KOPT-K1 (cell line): ENCODE measurements at regions not wholly inside any gene's neighbourhood (a gene's known extent, or its start where the extent isn't known, plus 50 kb on each side); places are given as distances from the start of the nearest gene placed in this dataset.
"Not testable (repeated sequence)": the region's sequence is repeated elsewhere in the genome, so short reads cannot be mapped to it uniquely, and the experiment has no call there.

Experiments used
- H3K27ac ChIP-seq: fragments of 200-600 bp; sonication (generic); 2 replicates; pipeline ENCODE4 v1.5.1; 2016; ENCODE audit warnings: antibody characterized with exemption, mild to moderate bottlenecking, low read depth, low read length; ENCODE audit not compliant: poor library complexity, severe bottlenecking
- H3K36me3 ChIP-seq: fragments of 200-600 bp; sonication (generic); 2 replicates; pipeline ENCODE4 v1.5.1; 2017; ENCODE audit warnings: antibody characterized with exemption, mild to moderate bottlenecking, low read length, moderate library complexity; ENCODE audit not compliant: insufficient read depth
- H3K9me3 ChIP-seq: fragments of 200-600 bp; sonication (generic); 2 replicates; pipeline ENCODE4 v1.5.1; 2017; ENCODE audit warnings: antibody characterized with exemption, low read length, mild to moderate bottlenecking; ENCODE audit not compliant: insufficient read depth, poor library complexity, severe bottlenecking

DNA sequence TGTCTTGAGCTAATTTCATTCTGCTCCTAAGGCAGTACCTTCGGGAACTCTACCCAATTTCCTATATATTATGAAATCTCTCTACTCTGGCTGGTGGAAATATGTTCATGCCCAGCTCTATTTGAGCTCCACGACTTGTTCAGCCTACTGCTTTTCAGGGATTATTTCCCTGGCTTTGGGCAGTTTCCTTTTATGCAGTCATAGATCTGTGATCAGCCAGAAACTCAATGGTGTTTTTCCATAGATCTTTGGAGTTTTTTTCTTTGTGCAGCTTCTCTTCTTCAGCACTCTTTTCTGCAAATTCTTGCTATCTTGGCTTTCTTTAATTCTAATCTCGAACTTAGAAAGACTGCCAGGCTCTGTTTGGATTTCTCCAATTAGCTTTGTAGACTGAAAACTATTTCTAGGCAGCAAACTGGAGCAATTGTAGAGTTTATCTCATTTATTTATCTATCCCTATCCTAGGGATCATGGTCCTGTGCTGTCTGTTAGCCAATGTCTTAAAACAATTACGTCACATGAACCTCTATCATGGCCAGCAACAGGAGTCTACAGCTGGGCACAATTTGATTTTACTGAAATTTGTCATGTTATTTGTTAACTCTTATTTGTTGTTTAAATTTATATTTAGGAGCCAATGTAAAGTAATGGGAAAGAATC is 328.4 kb downstream of the BCKDHB start:
- H3K36me3 ChIP-seq = no peaks in the 10 kb centered on the region
- no peaks in the 10 kb centered on the region for H3K9me3 ChIP-seq
- no peak overlapping the region for H3K27ac ChIP-seq

DNA sequence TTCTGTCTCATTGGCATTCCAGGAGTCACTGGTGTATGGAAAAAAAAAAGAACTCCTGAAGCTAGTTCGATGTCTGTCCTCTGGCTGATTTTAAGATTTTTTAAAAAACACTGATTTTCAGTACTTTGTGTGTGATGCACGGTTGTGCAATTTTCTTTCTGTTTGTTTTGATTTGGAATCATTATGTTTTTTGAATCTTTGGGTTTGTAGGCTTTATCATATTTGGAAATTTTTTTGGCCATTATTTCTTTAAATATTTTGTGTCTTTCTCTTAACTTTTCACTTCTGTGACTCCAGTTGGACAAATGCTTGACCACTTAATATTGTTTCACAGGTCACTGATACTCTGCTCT is 327.2 kb downstream of the BCKDHB start:
- Histone ChIP-seq H3K9me3 (no peaks in the 10 kb centered on the region), H3K36me3 (no peaks in the 10 kb centered on the region), H3K27ac (no peak overlapping the region)

DNA sequence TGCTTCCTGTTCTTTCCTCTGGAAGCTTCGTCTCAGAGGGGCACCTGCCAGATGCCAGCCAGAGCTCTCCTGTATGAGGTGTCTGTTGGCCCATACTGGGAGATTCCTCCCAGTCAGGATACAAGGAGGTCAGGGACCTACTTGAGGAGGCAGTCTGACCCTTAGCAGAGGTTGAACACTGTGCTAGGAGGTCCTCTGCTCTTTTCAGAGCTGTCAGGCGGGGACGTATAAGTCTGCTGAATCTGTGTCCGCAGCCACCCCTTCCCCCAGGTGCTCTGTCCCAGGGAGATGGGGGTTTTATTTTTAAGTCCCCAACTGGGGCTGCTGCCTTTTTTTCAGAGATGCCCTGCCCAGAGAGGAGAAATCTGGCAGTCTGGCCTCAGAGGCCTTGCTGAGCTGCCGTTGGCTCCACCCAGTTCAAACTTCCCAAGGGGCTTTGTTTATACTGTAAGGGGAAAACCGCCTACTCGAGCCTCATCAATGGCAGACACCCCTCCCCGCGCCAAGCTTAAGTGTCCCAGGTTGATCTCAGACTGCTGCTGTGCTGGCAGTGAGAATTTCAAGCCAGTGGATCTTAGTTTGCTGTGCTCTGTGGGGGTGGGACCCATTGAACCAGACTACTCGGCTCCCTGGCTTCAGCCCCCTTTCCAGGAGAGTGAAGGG is 326.7 kb downstream of the BCKDHB start:
- H3K9me3 ChIP-seq = no peaks in the 10 kb centered on the region
- H3K27ac ChIP-seq = no peak overlapping the region
- H3K36me3 ChIP-seq = no peaks in the 10 kb centered on the region

DNA sequence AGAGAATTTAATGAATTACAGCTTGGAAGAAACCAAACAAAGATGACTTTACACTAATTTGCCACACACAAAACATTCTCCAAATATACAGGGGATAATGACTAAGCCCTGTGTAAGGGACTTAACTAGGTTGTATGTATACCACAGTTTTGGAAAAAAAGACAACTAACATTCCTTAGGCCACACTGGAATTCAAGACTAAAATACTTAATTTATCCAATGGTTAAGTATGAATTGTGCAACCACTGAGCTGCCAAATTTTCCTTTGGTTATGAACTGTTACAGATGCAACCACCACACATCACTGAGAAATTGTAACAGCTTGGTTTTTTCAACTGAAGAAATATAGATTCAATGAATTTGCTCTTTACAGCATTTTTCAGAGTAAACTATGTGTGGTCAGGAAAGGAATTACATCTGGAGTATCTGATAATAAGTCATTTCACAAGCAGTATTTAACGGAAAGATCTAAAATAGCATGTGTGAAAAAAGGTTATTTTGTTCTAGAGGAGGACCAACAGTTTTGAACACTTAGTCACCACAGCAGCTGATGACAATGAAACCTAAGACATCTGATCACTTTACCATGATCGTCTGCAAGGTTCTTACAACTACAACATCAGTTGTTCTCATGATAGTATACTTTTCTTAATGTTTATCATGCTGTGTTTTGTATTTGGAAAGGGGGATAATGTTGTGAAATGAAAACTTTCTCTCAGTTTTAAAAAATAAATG is 318.8 kb downstream of the BCKDHB start:
- Histone ChIP-seq H3K27ac (no peak overlapping the region), H3K36me3 (no peaks in the 10 kb centered on the region), H3K9me3 (peaks cover 23% of the 10 kb centered on the region)

DNA sequence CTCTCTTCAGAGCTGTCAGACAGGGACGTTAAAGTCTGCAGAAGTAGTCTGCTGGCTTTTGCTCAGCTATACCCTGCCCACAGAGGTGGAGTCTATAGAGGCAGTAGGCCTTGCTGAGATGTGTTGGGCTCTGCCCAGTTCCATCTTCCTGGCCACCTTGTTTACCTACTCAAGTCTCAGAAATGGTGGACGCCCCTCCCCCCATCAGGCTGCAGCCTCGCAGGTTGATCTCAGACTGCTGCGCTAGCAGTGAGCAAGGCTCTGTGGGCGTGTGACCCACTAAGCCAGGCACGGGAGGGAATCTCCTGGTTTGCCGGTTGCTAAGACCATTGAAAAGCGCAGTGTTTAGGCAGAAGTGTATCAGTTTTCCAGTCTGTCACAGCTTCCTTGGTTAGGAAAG is 305.0 kb downstream of the BCKDHB start:
- no peak overlapping the region for H3K27ac ChIP-seq
- no peaks in the 10 kb centered on the region for H3K36me3 ChIP-seq
- H3K9me3 ChIP-seq = no peaks in the 10 kb centered on the region

DNA sequence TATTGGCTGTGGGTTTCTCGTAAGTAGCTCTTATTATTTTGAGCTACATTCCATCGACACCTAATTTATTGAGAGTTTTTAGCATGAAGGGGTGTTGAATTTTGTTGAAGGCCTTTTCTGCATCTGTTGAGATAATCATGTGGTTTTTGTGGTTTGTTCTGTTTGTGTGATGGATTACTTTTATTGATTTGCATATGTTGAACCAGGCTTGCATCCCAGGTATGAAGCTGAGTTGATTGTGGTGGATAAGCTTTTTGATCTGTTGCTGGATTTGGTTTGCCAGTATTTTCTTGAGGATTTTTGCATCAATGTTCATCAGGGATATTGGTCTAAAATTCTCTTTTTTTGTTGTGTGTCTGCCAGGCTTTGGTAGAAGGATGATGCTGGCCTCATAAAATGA is 301.5 kb downstream of the BCKDHB start:
- not testable (repeated sequence) for H3K9me3 ChIP-seq, H3K27ac ChIP-seq

DNA sequence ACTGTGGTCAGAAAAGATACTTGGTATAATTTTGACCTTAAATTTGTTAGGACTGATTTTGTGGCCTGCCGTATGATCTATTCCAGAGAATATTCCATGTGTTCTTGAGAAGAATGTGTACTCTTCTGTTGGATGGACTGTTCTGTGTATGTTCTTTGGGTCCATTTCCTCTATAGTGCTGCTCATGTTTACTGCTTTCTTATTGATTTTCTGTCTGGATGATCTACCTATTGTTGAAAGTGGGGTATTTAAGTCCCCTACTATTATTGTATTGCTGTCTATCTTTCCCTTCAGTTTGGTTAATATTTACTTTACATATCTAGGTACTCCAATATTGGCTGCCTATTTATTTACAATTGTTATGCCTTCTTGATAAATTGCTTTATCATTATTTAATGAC is 298.4 kb downstream of the BCKDHB start:
- H3K9me3 ChIP-seq = no peaks in the 10 kb centered on the region
- no peak overlapping the region for H3K27ac ChIP-seq
- H3K36me3 ChIP-seq = no peaks in the 10 kb centered on the region

More for the DNA sequence above, 301.5 kb downstream of the BCKDHB start:
- H3K36me3 ChIP-seq = not testable (repeated sequence)

DNA sequence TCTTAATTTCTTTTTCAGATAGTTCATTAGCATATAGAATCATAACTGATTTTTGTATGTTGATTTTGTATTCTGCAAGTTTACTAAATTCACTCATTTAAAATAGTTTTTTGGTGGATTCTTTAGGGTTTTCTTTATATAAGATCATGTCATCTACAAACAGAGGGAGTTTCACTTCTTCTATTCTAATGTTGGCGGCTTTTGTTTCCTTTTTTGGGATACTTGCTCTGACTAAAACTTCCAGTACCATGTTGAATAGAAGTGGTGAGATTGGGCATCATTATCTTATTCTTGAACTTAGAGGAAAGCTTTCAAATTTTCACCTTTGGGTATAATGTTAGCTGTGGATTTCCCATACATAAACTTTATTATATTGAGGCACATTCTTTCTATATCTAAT is 296.9 kb downstream of the BCKDHB start:
- Histone ChIP-seq H3K36me3 (no peaks in the 10 kb centered on the region), H3K27ac (no peak overlapping the region), H3K9me3 (no peaks in the 10 kb centered on the region)

DNA sequence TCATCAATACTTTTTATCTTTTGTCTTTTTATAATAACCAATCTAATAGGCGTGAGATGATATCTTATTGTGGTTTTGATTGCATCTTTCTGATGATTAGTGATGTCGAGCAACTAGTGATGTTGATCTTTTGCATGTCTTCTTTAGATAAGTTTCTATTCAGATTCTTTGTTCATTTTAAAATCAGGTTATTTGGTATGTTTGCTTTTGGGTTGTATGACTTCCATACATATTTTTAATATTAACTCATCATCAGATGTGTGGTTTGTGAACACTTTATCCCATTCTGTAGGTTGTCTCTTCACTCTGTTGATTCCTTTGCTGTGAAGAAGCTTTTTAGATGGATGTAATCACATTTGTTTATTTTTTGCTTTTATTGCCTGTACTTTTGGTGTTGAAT is 295.8 kb downstream of the BCKDHB start:
- no peaks in the 10 kb centered on the region for H3K36me3 ChIP-seq

More for the DNA sequence above, 295.8 kb downstream of the BCKDHB start:
- no peaks in the 10 kb centered on the region for H3K9me3 ChIP-seq
- H3K27ac ChIP-seq = no peak overlapping the region
